ENCODE measurements at regions not wholly inside any gene's neighbourhood (a gene's known extent, or its start where the extent isn't known, plus 50 kb on each side); places are given as distances from the start of the nearest gene placed in this dataset.
A peak's percentile ranks its signal among the peaks of the same experiment; 100 is the strongest.

DNA sequence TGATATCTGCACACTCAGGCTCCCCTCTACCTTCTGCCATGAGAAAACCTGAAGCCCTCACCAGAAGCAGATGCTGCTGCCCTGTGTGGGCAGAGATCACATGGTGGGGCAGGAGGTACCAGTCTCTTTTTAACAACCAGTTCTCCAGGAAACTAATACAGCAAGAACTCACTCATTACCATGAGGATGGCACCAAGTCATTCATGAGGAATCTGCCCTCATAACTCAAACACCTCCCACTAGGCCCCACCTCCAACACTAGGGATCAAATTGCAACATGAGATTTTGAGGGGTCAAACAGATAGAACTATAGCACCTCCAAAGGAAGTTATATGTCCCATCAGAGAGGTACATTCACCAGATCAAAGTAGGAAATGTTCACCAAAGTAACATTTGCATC is 136.3 kb upstream of the SHB start:
- Histone ChIP-seq H3K79me1 (ENCODE audit: low read depth, low read length) (no peaks in the 10 kb centered on the region), H3K4me2 (ENCODE audit: insufficient read depth in 1 of 2, low read depth in 2 of 2, low read length in 2 of 2) (no peak overlapping the region), H3K4ac (replicated peaks; ENCODE audit: insufficient read length, low read depth, low read length) (no peak overlapping the region), H2AK5ac (ENCODE audit: low read depth, low read length) (no peak overlapping the region), H2BK5ac (ENCODE audit: low read depth, low read length) (no peak overlapping the region), H3K27me3 (replicated peaks in 1 of 4; ENCODE audit: control insufficient read depth in 3 of 4, extremely low read depth in 1 of 4, insufficient read depth in 3 of 4, low read length in 3 of 4) (peaks cover 12 to 41% (median 31%) of the 10 kb centered on the region in 4 experiments), H3K14ac (ENCODE audit: insufficient read length) (no peak overlapping the region), H4K20me1 (replicated peaks in 1 of 2; ENCODE audit: control insufficient read depth in 1 of 2, insufficient read depth in 2 of 2, low read length in 2 of 2) (peaks cover 0 to 3% of the 10 kb centered on the region in 2 experiments), H2BK20ac (ENCODE audit: low read length) (no peak overlapping the region), H3K4me1 (replicated peaks in 1 of 4; ENCODE audit: control insufficient read depth in 3 of 4, insufficient read depth in 4 of 4, low read length in 3 of 4) (peaks cover 0 to 8% (median under 1%) of the 10 kb centered on the region in 4 experiments; a peak in 4 of 7 replicates), H2AFZ (ENCODE audit: low read length) (no peak overlapping the region), H4K8ac (ENCODE audit: extremely low read depth, insufficient read depth, low read length) (no peak overlapping the region), H3K36me3 (ENCODE audit: control insufficient read depth in 2 of 4, insufficient read depth in 4 of 4, low read length in 3 of 4) (no peaks in the 10 kb centered on the region), H2BK12ac (ENCODE audit: low read depth, low read length) (no peak overlapping the region), H3K27ac (ENCODE audit: low read depth, low read length) (no peak overlapping the region), H3K9ac (replicated peaks in 1 of 4; ENCODE audit: extremely low read depth in 1 of 4, low read depth in 3 of 4, low read length in 3 of 4) (no peak overlapping the region), H4K91ac (replicated peaks; ENCODE audit: insufficient read length, low read length) (no peak overlapping the region), H3K23ac (ENCODE audit: insufficient read length) (no peak overlapping the region), H3K23me2 (ENCODE audit: low read depth, low read length) (no peaks in the 10 kb centered on the region), H2BK120ac (replicated peaks; ENCODE audit: low read depth, low read length) (no peak overlapping the region), H3K79me2 (ENCODE audit: control insufficient read depth in 1 of 2, insufficient read depth in 2 of 2, low read length in 2 of 2) (no peaks in the 10 kb centered on the region), H3K56ac (replicated peaks; ENCODE audit: insufficient read length, low read depth, low read length) (no peak overlapping the region), H3K18ac (ENCODE audit: extremely low read depth, low read length) (no peak overlapping the region), H4K5ac (ENCODE audit: insufficient read length, low read depth, low read length) (no peak overlapping the region), H3K9me3 (ENCODE audit: insufficient read depth in 2 of 2, low read depth in 1 of 2, low read length in 1 of 2) (peaks cover 0 to 2% of the 10 kb centered on the region in 2 experiments; a peak in 1 of 4 replicates), H2BK15ac (ENCODE audit: low read length) (no peak overlapping the region), H3K4me3 (ENCODE audit: extremely low read depth in 1 of 4, insufficient read depth in 2 of 4, low read depth in 3 of 4, low read length in 4 of 4) (no peak overlapping the region)
- ChIA-PET POLR2A (ENCODE audit: partially characterized antibody) (no interaction called here), CTCF (ENCODE audit: partially characterized antibody) (no interaction called here)
- FAIRE-seq (no peak), DNase-seq (ENCODE audit: low read depth in 1 of 2, low spot score in 2 of 2) (peak in 1 of 2 experiments; percentile 31)
- TF ChIP-seq POLR2A (IDR thresholded peaks at IDR 0.05; ENCODE audit: control extremely low read depth in 1 of 2, low read depth in 2 of 2, low read length in 2 of 2) (no peak), CEBPB (IDR thresholded peaks at IDR 0.05; ENCODE audit: low read depth, low read length) (no peak)

All from H1 (cell line).